ENCODE measurements at regions not wholly inside any gene's neighbourhood (a gene's known extent, or its start where the extent isn't known, plus 50 kb on each side); places are given as distances from the start of the nearest gene placed in this dataset.
A peak's percentile ranks its signal among the peaks of the same experiment; 100 is the strongest.

- no peak for DNase-seq
Observed at GRCh38 chr4:58679886-58680285, 1569.7 kb upstream of the IGFBP7 start.

GRCh38 chr4:58679051-58679450, 1568.9 kb upstream of the IGFBP7 start:
- no peak for DNase-seq

- DNase-seq, result no peak
Observed at GRCh38 chr4:58669783-58670182, 1559.6 kb upstream of the IGFBP7 start.

GRCh38 chr4:58665649-58666048, 1555.5 kb upstream of the IGFBP7 start:
- no peak for DNase-seq

- DNase-seq, result no peak
Observed at GRCh38 chr4:58658701-58659100, 1548.5 kb upstream of the IGFBP7 start.

- no peak for DNase-seq
Observed at GRCh38 chr4:58653251-58653650, 1543.1 kb upstream of the IGFBP7 start.

- DNase-seq, result no peak
Observed at GRCh38 chr4:58649226-58649625, 1539.0 kb upstream of the IGFBP7 start.

- DNase-seq, result no peak
Observed at GRCh38 chr4:58646126-58646525, 1535.9 kb upstream of the IGFBP7 start.

- DNase-seq, result no peak
Observed at GRCh38 chr4:58644549-58644948, 1534.4 kb upstream of the IGFBP7 start.

GRCh38 chr4:58636381-58636780, 1526.2 kb upstream of the IGFBP7 start:
- DNase-seq, result no peak

- no peak for DNase-seq
Observed at GRCh38 chr4:58617226-58617625, 1507.0 kb upstream of the IGFBP7 start.

GRCh38 chr4:58611012-58611411, 1500.8 kb upstream of the IGFBP7 start:
- DNase-seq, result no peak

- DNase-seq, result no peak
Observed at GRCh38 chr4:58606303-58606702, 1496.1 kb upstream of the IGFBP7 start.

- DNase-seq, result peak; percentile 25
Observed at GRCh38 chr4:58603951-58604350, 1493.8 kb upstream of the IGFBP7 start.

- DNase-seq, result peak; percentile 93
Observed at GRCh38 chr4:58602731-58603359, 1492.7 kb upstream of the IGFBP7 start.

- DNase-seq, result no peak
Observed at GRCh38 chr4:58602022-58602421, 1491.8 kb upstream of the IGFBP7 start.

- DNase-seq, result no peak
Observed at GRCh38 chr4:58600290-58600689, 1490.1 kb upstream of the IGFBP7 start.

- DNase-seq, result no peak
Observed at GRCh38 chr4:58590722-58591121, 1480.5 kb upstream of the IGFBP7 start.

GRCh38 chr4:58587856-58588255, 1477.7 kb upstream of the IGFBP7 start:
- no peak for DNase-seq

- DNase-seq, result peak; percentile 44
Observed at GRCh38 chr4:58566260-58566659, 1456.1 kb upstream of the IGFBP7 start.

GRCh38 chr4:58564695-58565475, 1454.7 kb upstream of the IGFBP7 start:
- DNase-seq, result peak; percentile 82

GRCh38 chr4:58561170-58561569, 1451.0 kb upstream of the IGFBP7 start:
- DNase-seq, result no peak

- DNase-seq, result no peak
Observed at GRCh38 chr4:58560736-58561135, 1450.6 kb upstream of the IGFBP7 start.

GRCh38 chr4:58553679-58554078, 1443.5 kb upstream of the IGFBP7 start:
- no peak for DNase-seq

- DNase-seq, result no peak
Observed at GRCh38 chr4:58553031-58553430, 1442.8 kb upstream of the IGFBP7 start.
